Neutrophil (primary cell): ENCODE measurements at regions not wholly inside any gene's neighbourhood (a gene's known extent, or its start where the extent isn't known, plus 50 kb on each side); places are given as distances from the start of the nearest gene placed in this dataset.
"Not testable (repeated sequence)": the region's sequence is repeated elsewhere in the genome, so short reads cannot be mapped to it uniquely, and the experiment has no call there.

ENCODE experiments used
- H3K27ac ChIP-seq: fragments of 200-600 bp; sonication (generic); 2 replicates; pipeline ENCODE4 v1.5.1; 2016; ENCODE audit warnings: mild to moderate bottlenecking, moderate library complexity
- H3K27me3 ChIP-seq: fragments of 200-600 bp; sonication (generic); 2 replicates; pipeline ENCODE4 v1.6.0; 2016; ENCODE audit warnings: mild to moderate bottlenecking
- H3K36me3 ChIP-seq: fragments of 200-600 bp; sonication (generic); 2 replicates; pipeline ENCODE4 v1.5.1; 2017
- H3K4me1 ChIP-seq, 2 experiments: fragments of 200-600 bp in 1 of 2; sonication (generic) in 1 of 2; 1 replicate in 1 of 2; 2 replicates in 1 of 2; pipeline versions ENCODE4 v1.5.1 to v1.6.1; 2013 to 2016; ENCODE audit warnings: low read depth in 1 of 2, low read length in 1 of 2, mild to moderate bottlenecking in 1 of 2, moderate library complexity in 1 of 2; ENCODE audit not compliant: control insufficient read depth in 1 of 2, insufficient read depth in 1 of 2
- H3K4me3 ChIP-seq, 2 experiments: fragments of 200-600 bp in 1 of 2; sonication (generic) in 1 of 2; 1 replicate in 1 of 2; 2 replicates in 1 of 2; pipeline ENCODE4 v1.5.1; 2013 to 2016; ENCODE audit warnings: low read depth in 1 of 2, low read length in 1 of 2, mild to moderate bottlenecking in 1 of 2, moderate library complexity in 1 of 2
- H3K9me3 ChIP-seq: fragments of 200-600 bp; sonication (generic); 2 replicates; pipeline ENCODE4 v1.5.1; 2016
- CTCF ChIP-seq: fragments of 200-600 bp; sonication (generic); IDR thresholded peaks from 2 replicates; pipeline ENCODE4 v1.5.1; 2016; ENCODE audit warnings: antibody characterized with exemption

DNA sequence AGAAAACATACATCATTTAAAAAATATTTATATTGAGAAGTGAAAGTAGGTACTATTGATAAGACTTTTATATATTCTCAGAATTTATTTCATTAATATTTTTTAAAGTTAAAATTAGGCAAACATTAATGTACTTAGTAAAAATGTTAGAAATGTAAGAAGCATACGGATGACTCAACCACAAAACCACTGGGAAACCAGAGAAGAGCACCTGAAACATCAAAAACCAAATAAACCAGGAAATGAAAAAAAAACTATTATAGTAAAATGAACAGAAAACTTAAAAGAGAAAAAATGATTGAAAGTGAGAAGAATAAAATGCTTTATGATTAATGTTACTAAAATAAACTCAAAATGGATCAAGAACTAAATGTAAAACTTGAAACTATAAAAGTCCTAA lies 233.2 kb upstream of the DAB2 start:
- Histone ChIP-seq H3K27ac (no peak overlapping the region), H3K4me3 (no peak overlapping the region)
- no peak for TF ChIP-seq CTCF

DNA sequence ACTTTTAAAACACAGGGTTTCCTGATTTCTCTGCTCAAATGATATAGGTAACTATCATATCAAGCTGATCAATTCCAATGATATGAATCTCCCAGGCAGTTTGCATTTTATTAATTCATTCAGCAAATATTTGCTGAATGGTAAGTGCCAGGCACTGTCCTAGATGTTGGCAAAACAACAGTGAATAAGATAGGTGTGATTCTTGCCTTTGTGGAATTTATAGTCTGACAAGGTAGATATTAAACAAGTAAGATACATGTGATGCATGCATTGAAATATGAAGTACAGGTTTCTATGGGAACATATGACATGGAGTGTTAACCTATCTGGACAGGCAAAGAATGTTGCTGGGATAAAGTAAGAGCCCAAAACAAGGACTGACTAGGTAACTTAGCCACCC lies 231.8 kb upstream of the DAB2 start:
- no peaks in the 10 kb centered on the region for H3K9me3 ChIP-seq
- H3K4me1 ChIP-seq, result peaks cover 0 to 6% of the 10 kb centered on the region in 2 experiments
- no peak for TF ChIP-seq CTCF
- H3K27ac ChIP-seq, result no peak overlapping the region
- no peaks in the 10 kb centered on the region for H3K27me3 ChIP-seq
- no peaks in the 10 kb centered on the region for H3K36me3 ChIP-seq
- no peak overlapping the region for H3K4me3 ChIP-seq

More for the DNA sequence above, 233.2 kb upstream of the DAB2 start:
- H3K36me3 ChIP-seq, result no peaks in the 10 kb centered on the region
- H3K27me3 ChIP-seq, result no peaks in the 10 kb centered on the region
- H3K9me3 ChIP-seq, result no peaks in the 10 kb centered on the region
- peaks cover 0 to 6% of the 10 kb centered on the region in 2 experiments for H3K4me1 ChIP-seq

- no peaks in the 10 kb centered on the region for H3K9me3 ChIP-seq
- H3K36me3 ChIP-seq, result no peaks in the 10 kb centered on the region
- no peaks in the 10 kb centered on the region for H3K4me1 ChIP-seq
- H3K4me3 ChIP-seq, result no peak overlapping the region
- no peak overlapping the region for H3K27ac ChIP-seq
- no peaks in the 10 kb centered on the region for H3K27me3 ChIP-seq
- TF ChIP-seq CTCF, result no peak
Observed at GRCh38 chr5:39654715-39655114, 229.9 kb upstream of the DAB2 start.

- not testable (repeated sequence) for H3K27me3 ChIP-seq, H3K4me3 ChIP-seq, H3K36me3 ChIP-seq, H3K9me3 ChIP-seq, H3K27ac ChIP-seq, H3K4me1 ChIP-seq
Observed at GRCh38 chr5:39652481-39652880, 227.7 kb upstream of the DAB2 start.

DNA sequence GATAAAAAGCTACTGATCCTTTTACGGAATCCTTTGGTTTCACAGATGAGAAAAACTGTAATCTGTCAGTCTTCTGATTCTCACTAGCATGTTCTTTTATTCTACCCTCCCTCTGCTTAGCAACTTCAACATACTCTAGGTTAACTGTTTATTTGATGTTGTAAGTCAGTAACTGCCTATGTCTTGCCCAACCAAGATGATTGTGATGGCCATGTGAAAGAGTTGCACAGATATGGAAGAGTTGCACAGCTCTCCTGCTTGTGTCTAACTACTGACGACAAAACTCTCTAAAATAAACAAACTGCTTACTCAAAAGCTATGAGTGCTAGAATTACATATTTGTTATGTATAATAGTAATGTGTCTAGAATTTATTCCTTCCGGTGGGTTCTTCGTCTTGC lies 227.3 kb upstream of the DAB2 start:
- no peaks in the 10 kb centered on the region for H3K36me3 ChIP-seq
- no peak overlapping the region for H3K27ac ChIP-seq
- H3K4me1 ChIP-seq, result no peaks in the 10 kb centered on the region
- no peaks in the 10 kb centered on the region for H3K9me3 ChIP-seq
- TF ChIP-seq CTCF, result no peak
- no peak overlapping the region for H3K4me3 ChIP-seq
- H3K27me3 ChIP-seq, result no peaks in the 10 kb centered on the region

DNA sequence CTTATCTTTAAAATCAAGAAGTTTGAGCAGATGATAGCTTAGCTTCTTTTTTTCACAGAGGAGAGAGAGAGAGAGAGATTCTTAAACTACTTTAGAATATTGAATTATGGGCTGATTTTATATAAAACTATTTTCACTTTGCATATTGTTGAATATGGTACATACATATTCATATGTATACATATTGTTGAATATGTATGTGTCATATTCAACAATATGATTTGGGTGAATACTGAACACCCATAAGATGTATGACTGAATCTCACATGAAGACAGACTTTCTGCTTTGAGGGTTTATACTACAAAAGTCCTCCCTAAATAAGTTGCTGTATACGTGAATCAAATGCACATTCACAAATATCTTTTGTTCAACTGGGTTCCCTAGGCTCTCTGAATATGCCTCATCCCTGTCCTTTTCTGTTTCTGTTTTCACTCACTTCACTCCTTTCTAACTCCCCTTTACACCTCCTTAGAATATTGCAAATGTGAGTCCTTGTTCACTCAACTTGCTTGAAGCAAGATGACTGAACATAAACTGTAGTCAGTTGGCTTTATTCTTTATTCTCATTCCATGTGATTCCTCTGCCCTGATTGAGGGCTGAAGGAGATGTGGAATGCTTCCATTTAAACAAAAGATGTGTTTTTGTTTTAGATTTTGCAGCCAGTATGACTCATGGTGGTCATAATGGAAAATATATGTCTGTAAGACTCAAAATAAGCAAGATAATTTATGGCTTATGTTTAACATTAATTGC lies 225.4 kb upstream of the DAB2 start:
- H3K36me3 ChIP-seq, result no peaks in the 10 kb centered on the region
- no peaks in the 10 kb centered on the region for H3K27me3 ChIP-seq
- H3K9me3 ChIP-seq, result no peaks in the 10 kb centered on the region
- H3K4me1 ChIP-seq, result no peaks in the 10 kb centered on the region
- no peak overlapping the region for H3K4me3 ChIP-seq
- TF ChIP-seq CTCF, result no peak
- no peak overlapping the region for H3K27ac ChIP-seq
